Mesodermal cell (in vitro differentiated cells): ENCODE measurements at regions not wholly inside any gene's neighbourhood (a gene's known extent, or its start where the extent isn't known, plus 50 kb on each side); places are given as distances from the start of the nearest gene placed in this dataset.

ENCODE experiments used
- H3K27ac ChIP-seq: 2 replicates; pipeline ENCODE4 v1.7.0; 2013; ENCODE audit warnings: mild to moderate bottlenecking, low read depth, low read length, moderate library complexity; ENCODE audit not compliant: severe bottlenecking
- H3K36me3 ChIP-seq: 2 replicates; pipeline ENCODE4 v1.7.1; 2013; ENCODE audit warnings: mild to moderate bottlenecking, low read length, moderate library complexity; ENCODE audit not compliant: control insufficient read depth, insufficient read depth
- H3K4me1 ChIP-seq: one replicate; pipeline ENCODE4 v1.7.1; 2013; ENCODE audit warnings: mild to moderate bottlenecking, low read length; ENCODE audit not compliant: insufficient read depth, control insufficient read depth, poor library complexity, severe bottlenecking
- H3K4me3 ChIP-seq: 2 replicates; pipeline ENCODE4 v1.7.0; 2013; ENCODE audit warnings: low read length, control low read depth, mild to moderate bottlenecking; ENCODE audit not compliant: insufficient read depth, poor library complexity, severe bottlenecking; ENCODE audit errors: extremely low read depth
- H3K9me3 ChIP-seq: 2 replicates; pipeline ENCODE4 v1.7.1; 2013; ENCODE audit warnings: mild to moderate bottlenecking, low read length, moderate library complexity; ENCODE audit not compliant: control insufficient read depth
- WGBS, 2 experiments: methylation state at CpG; one replicate each; pipeline ENCODE4 v1.1.5; 2013; ENCODE audit warnings: missing lambda C conversion rate in 2 of 2; ENCODE audit not compliant: insufficient coverage in 2 of 2; 5-methylcytosine and 5-hydroxymethylcytosine counted together

DNA sequence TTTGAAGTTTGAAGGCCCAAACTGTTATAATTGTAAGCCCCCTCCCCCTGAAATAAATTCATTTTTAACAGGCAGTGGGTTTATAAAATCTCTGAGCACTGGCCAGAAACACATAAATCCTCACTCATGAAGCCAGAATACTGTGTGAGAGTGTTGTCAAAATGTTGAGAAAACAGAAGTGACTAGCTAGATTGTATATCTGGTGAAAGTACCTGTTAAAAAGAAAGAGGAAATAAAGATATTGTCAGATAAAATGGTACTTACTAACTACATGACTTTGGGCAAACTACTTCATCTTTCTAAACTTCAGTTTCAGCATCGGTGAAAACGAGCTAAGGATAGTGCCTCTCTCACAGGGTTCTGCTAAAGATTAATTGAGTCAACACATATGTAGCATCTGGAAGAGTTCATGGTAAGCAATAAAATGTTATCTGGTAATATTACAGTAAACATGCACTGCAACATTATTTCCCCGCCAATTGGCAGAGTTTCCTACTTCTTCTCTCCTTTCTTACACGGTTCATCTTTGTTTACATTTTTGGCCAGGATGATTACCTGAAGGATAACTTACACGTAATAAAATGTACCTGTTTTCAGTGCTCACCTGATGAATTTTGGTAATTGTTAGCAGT lies 202.5 kb upstream of the CHRM2 start:
- H3K4me3 ChIP-seq: no peak overlapping the region
- H3K9me3 ChIP-seq: no peaks in the 10 kb centered on the region
- no peaks in the 10 kb centered on the region for H3K4me1 ChIP-seq
- no peaks in the 10 kb centered on the region for H3K36me3 ChIP-seq
- H3K27ac ChIP-seq: no peak overlapping the region
- 73% methylated on average over 2 of the region's 5 CpGs; no CpG with 5 or more reads in 1 of the 2 experiments for WGBS, 2 experiments

- H3K27ac ChIP-seq: no peak overlapping the region
- no peaks in the 10 kb centered on the region for H3K36me3 ChIP-seq
- H3K4me1 ChIP-seq: no peaks in the 10 kb centered on the region
- no CpG with 5 or more reads among the region's 1 CpG for WGBS, 2 experiments
- no peaks in the 10 kb centered on the region for H3K9me3 ChIP-seq
- no peak overlapping the region for H3K4me3 ChIP-seq
Observed at GRCh38 chr7:136664537-136664936, 203.9 kb upstream of the CHRM2 start.

GRCh38 chr7:136657482-136657921 lies 210.9 kb upstream of the CHRM2 start:
- Histone ChIP-seq H3K4me3 (no peak overlapping the region), H3K27ac (no peak overlapping the region), H3K4me1 (no peaks in the 10 kb centered on the region), H3K36me3 (no peaks in the 10 kb centered on the region), H3K9me3 (no peaks in the 10 kb centered on the region)
- no CpG with 5 or more reads among the region's 2 CpGs for WGBS, 2 experiments

GRCh38 chr7:136656516-136656915 lies 211.9 kb upstream of the CHRM2 start:
- Histone ChIP-seq H3K4me1 (no peaks in the 10 kb centered on the region), H3K27ac (no peak overlapping the region), H3K4me3 (no peak overlapping the region), H3K36me3 (no peaks in the 10 kb centered on the region), H3K9me3 (no peaks in the 10 kb centered on the region)
- no CpG with 5 or more reads among the region's 1 CpG for WGBS, 2 experiments

GRCh38 chr7:136655414-136655813 lies 213.0 kb upstream of the CHRM2 start:
- H3K36me3 ChIP-seq: no peaks in the 10 kb centered on the region
- no peak overlapping the region for H3K4me3 ChIP-seq
- no peaks in the 10 kb centered on the region for H3K9me3 ChIP-seq
- H3K4me1 ChIP-seq: no peaks in the 10 kb centered on the region
- H3K27ac ChIP-seq: no peak overlapping the region

- no peaks in the 10 kb centered on the region for H3K9me3 ChIP-seq
- no peaks in the 10 kb centered on the region for H3K4me1 ChIP-seq
- H3K4me3 ChIP-seq: no peak overlapping the region
- no peak overlapping the region for H3K27ac ChIP-seq
- 89 to 100% methylated on average over 1 to 2 of the region's 3 CpGs for WGBS, 2 experiments
- H3K36me3 ChIP-seq: no peaks in the 10 kb centered on the region
Observed at GRCh38 chr7:136654406-136654805, 214.0 kb upstream of the CHRM2 start.

DNA sequence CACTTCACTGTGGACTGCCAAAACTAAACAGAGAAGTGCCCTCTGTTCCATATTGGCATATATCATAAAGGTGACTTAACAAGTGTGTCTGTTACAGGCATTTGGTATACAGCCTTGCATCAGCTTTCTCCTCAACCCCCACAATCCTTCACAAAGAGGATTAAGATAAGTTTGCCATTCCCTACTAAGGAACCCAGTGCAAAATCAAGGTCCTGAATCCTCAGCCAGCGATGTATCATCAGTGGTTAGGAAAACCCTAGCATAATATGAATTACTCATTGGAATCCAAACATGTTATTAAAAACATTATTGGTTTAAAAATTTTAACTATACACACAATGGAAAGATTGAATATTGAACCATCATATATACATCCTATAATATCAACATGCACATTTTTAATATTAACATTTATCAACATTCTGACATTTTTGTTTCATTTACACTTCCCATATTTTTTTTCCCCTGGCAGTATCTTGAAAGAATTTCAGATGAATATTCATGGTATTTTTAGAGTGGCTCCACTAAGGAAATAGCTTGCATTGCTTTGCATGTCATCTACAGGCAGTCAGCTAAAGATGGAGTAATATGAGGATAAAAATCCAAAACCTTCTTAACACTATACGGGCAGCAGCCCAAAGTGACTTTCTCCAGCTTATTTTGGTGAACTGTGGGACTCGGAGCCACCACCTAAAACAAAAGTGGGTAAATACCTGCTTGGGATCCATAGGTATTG lies 215.6 kb upstream of the CHRM2 start:
- Histone ChIP-seq H3K36me3 (no peaks in the 10 kb centered on the region), H3K4me3 (no peak overlapping the region), H3K4me1 (no peaks in the 10 kb centered on the region), H3K27ac (no peak overlapping the region), H3K9me3 (no peaks in the 10 kb centered on the region)
- WGBS, 2 experiments: no CpG with 5 or more reads among the region's 3 CpGs

GRCh38 chr7:136640977-136641376 lies 227.5 kb upstream of the CHRM2 start:
- Histone ChIP-seq H3K9me3 (no peaks in the 10 kb centered on the region), H3K27ac (no peak overlapping the region), H3K36me3 (no peaks in the 10 kb centered on the region), H3K4me1 (no peaks in the 10 kb centered on the region), H3K4me3 (no peak overlapping the region)
- WGBS, 2 experiments: 86 to 100% methylated on average over 1 of the region's 1 CpG

DNA sequence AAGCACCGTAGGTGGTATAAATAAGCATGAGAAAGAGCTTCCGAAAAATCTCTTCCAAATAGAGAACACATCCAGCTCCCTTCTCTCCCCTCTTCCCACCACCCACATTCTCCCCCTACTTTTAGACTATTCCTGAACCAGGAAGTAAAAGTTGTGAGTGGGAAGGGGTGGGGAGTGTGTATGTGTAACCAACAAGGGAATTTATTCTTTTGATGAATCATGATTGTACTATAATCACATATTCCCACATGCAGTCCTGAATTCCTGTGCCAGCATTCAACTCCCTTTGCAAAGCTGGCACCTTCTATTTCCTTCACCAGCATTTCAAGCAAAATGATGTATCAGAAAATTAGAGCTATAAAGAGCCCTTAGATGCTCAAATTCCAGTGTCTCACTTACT lies 230.6 kb upstream of the CHRM2 start:
- H3K4me1 ChIP-seq: no peaks in the 10 kb centered on the region
- no peak overlapping the region for H3K4me3 ChIP-seq
- no peaks in the 10 kb centered on the region for H3K9me3 ChIP-seq
- no peak overlapping the region for H3K27ac ChIP-seq
- no CpG with 5 or more reads among the region's 2 CpGs for WGBS, 2 experiments
- H3K36me3 ChIP-seq: no peaks in the 10 kb centered on the region

DNA sequence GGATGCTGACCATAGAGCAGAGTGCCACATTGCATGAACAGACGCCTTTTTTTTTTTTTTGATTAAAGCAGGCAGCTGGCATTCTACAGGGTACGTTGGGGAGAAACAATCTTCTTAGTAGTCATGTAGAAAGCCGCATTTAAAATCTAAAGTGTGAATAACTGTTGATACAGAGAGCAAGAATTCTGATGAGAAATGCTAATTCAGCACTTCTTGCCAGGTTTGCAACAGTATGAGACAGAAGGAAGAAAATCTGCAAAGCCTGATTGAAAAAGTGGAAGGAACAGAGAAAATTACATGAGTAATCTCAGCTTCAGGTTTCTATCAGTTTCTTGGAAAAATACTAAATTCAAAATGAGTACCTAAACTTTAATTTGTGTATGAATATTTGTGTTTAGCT lies 232.7 kb upstream of the CHRM2 start:
- 65 to 73% methylated on average over 2 to 3 of the region's 3 CpGs for WGBS, 2 experiments
- H3K36me3 ChIP-seq: no peaks in the 10 kb centered on the region
- H3K4me3 ChIP-seq: no peak overlapping the region
- no peaks in the 10 kb centered on the region for H3K9me3 ChIP-seq
- no peaks in the 10 kb centered on the region for H3K4me1 ChIP-seq
- H3K27ac ChIP-seq: no peak overlapping the region

- Histone ChIP-seq H3K27ac (no peak overlapping the region), H3K36me3 (no peaks in the 10 kb centered on the region), H3K4me1 (no peaks in the 10 kb centered on the region)
Observed at GRCh38 chr7:136618818-136619217, 249.6 kb upstream of the CHRM2 start.

More at GRCh38 chr7:136618818-136619217, 249.6 kb upstream of the CHRM2 start:
- Histone ChIP-seq H3K9me3 (no peaks in the 10 kb centered on the region), H3K4me3 (no peak overlapping the region)
